GM12878 (cell line): ENCODE measurements at regions not wholly inside any gene's neighbourhood (a gene's known extent, or its start where the extent isn't known, plus 50 kb on each side); places are given as distances from the start of the nearest gene placed in this dataset.
"Not testable (repeated sequence)": the region's sequence is repeated elsewhere in the genome, so short reads cannot be mapped to it uniquely, and the experiment has no call there.

Experiments used
- ATAC-seq: fragments of 200-7000 bp; cut with Tn5 transposase; 3 replicates; pipeline ENCODE4 v1.9.1; 2020; ENCODE audit warnings: mild to moderate bottlenecking, moderate library complexity
- BruUV-seq: library from RNA; stranded (reverse); fragments of 400-500 nt; replicated peaks from 2 replicates; lab custom pipeline; 2021; lab: Mats Ljungman, UMichigan
- CTCF ChIA-PET: fragments of 300-600 bp; sonication (Branson Sonifier 250); formaldehyde crosslinking; extraction: SDS; loops from one replicate; lab custom pipeline; 2021; ENCODE audit warnings: inconsistent platforms; lab: Yijun Ruan, JAX
- POLR2A ChIA-PET: fragments of 350-600 bp; formaldehyde crosslinking; extraction: SDS; loops from one replicate; lab custom pipeline; 2021; ENCODE audit warnings: inconsistent platforms; lab: Charles Lee
- RAD21 ChIA-PET: fragments of 300-600 bp; sonication (Branson Sonifier 250); formaldehyde crosslinking; loops from one replicate; lab custom pipeline; 2023; ENCODE audit warnings: antibody characterized with exemption; ENCODE audit not compliant: unreplicated experiment; lab: Charles Lee
- SMC1A ChIA-PET: fragments of 300-600 bp; sonication (Branson Sonifier 250); formaldehyde crosslinking; loops from one replicate; lab custom pipeline; 2023; ENCODE audit not compliant: unreplicated experiment, uncharacterized antibody; lab: Charles Lee
- DNase-seq: peaks from one replicate; pipeline ENCODE4 v3.0.0-alpha.2; 2011; ENCODE audit warnings: low read depth, low spot score
- FAIRE-seq: peaks from 3 replicates; lab custom pipeline; 2011; peaks lifted over from hg19 to GRCh38; lab: Jason Lieb, UNC
- H2AFZ ChIP-seq: 2 replicates; pipeline ENCODE4 v1.6.0; 2011; ENCODE audit warnings: low read depth, low read length, control low read depth; ENCODE audit not compliant: control insufficient read depth
- H3K27ac ChIP-seq: 2 replicates; pipeline ENCODE4 v1.5.1; 2011; ENCODE audit warnings: control low read depth; ENCODE audit not compliant: control insufficient read depth, insufficient read depth
- H3K27me3 ChIP-seq, 2 experiments: replicated peaks in 1 of 2; 2 replicates each; pipeline versions ENCODE4 v1.6.0 to v1.6.1; 2011; ENCODE audit warnings: low read length in 1 of 2; ENCODE audit not compliant: control insufficient read depth in 2 of 2, insufficient read depth in 2 of 2
- H3K36me3 ChIP-seq, 2 experiments: 2 replicates each; pipeline ENCODE4 v1.5.1; 2011; ENCODE audit warnings: low read length in 1 of 2; ENCODE audit not compliant: control insufficient read depth in 2 of 2, insufficient read depth in 2 of 2
- H3K4me1 ChIP-seq: 2 replicates; pipeline ENCODE4 v1.6.1; 2011; ENCODE audit warnings: mild to moderate bottlenecking, low read length, moderate library complexity, mixed read lengths; ENCODE audit not compliant: control insufficient read depth, insufficient read depth
- H3K4me2 ChIP-seq: 2 replicates; pipeline ENCODE4 v1.6.0; 2011; ENCODE audit warnings: control low read depth; ENCODE audit not compliant: control insufficient read depth, insufficient read depth
- H3K4me3 ChIP-seq: fragments of 200-600 bp; sonication (generic); 2 replicates; pipeline ENCODE4 v1.5.1; 2016
- H3K79me2 ChIP-seq: 2 replicates; pipeline ENCODE4 v1.6.0; 2011; ENCODE audit warnings: low read length; ENCODE audit not compliant: control insufficient read depth, insufficient read depth
- H3K9ac ChIP-seq: 2 replicates; pipeline ENCODE4 v1.8.0; 2011; ENCODE audit warnings: low read length, control low read depth, mixed read lengths; ENCODE audit not compliant: control insufficient read depth, insufficient read depth
- H3K9me3 ChIP-seq: replicated peaks from 3 replicates; pipeline ENCODE4 v1.5.1; 2011; ENCODE audit warnings: mild to moderate bottlenecking, low read length; ENCODE audit not compliant: control insufficient read depth, insufficient read depth
- H4K20me1 ChIP-seq: 2 replicates; pipeline ENCODE4 v1.6.0; 2011; ENCODE audit not compliant: control insufficient read depth, insufficient read depth
- BMI1 ChIP-seq: fragments of 450-650 bp; IDR thresholded peaks from 2 replicates; pipeline ENCODE4 v1.6.1; 2016; ENCODE audit warnings: mild to moderate bottlenecking, moderate library complexity, borderline replicate concordance
- CREB1 ChIP-seq: IDR thresholded peaks from 2 replicates; pipeline ENCODE4 v1.6.1; 2012; ENCODE audit warnings: low read depth, mild to moderate bottlenecking, inconsistent platforms
- EZH2 ChIP-seq: IDR thresholded peaks from 2 replicates; pipeline ENCODE4 v1.6.1; 2012; ENCODE audit warnings: low read depth, mild to moderate bottlenecking, control low read depth, inconsistent platforms, low read length, borderline replicate concordance; ENCODE audit not compliant: control insufficient read depth
- FOXM1 ChIP-seq: IDR thresholded peaks from 2 replicates; pipeline ENCODE4 v1.6.1; 2012; ENCODE audit warnings: low read depth, mild to moderate bottlenecking, inconsistent platforms, low read length, moderate library complexity
- HDAC6 ChIP-seq: fragments of 200-600 bp; sonication (generic); IDR thresholded peaks from one replicate; pipeline ENCODE4 v1.8.0; 2017; ENCODE audit warnings: antibody characterized with exemption; ENCODE audit not compliant: unreplicated experiment
- MEF2A ChIP-seq: IDR thresholded peaks from 2 replicates; pipeline ENCODE4 v1.6.1; 2011; ENCODE audit warnings: low read depth, mild to moderate bottlenecking, low read length, moderate library complexity; ENCODE audit not compliant: insufficient read depth
- RAD51 ChIP-seq: fragments of 450-650 bp; IDR thresholded peaks from 2 replicates; pipeline ENCODE4 v1.6.1; 2016; ENCODE audit warnings: moderate library complexity, mild to moderate bottlenecking, inconsistent platforms
- SP1 ChIP-seq: IDR thresholded peaks from one replicate; pipeline ENCODE4 v1.6.1; 2011; ENCODE audit warnings: low read depth, low read length
- TCF3 ChIP-seq: IDR thresholded peaks from 2 replicates; pipeline ENCODE4 v1.6.1; 2012; ENCODE audit warnings: low read depth, mild to moderate bottlenecking, low read length, borderline replicate concordance; ENCODE audit not compliant: insufficient read depth
- YBX1 ChIP-seq: fragments of 450-650 bp; IDR thresholded peaks from 2 replicates; pipeline ENCODE4 v1.6.1; 2016; ENCODE audit warnings: antibody characterized with exemption
- ZNF217 ChIP-seq: fragments of 450-650 bp; IDR thresholded peaks from 2 replicates; pipeline ENCODE4 v1.6.1; 2017; ENCODE audit warnings: antibody characterized with exemption, mild to moderate bottlenecking
- ZNF24 ChIP-seq: fragments of 450-650 bp; IDR thresholded peaks from 2 replicates; pipeline ENCODE4 v1.6.1; 2017; ENCODE audit warnings: antibody characterized with exemption, mild to moderate bottlenecking
- WGBS: methylation state at CpG from one replicate; pipeline ENCODE4 v1.1.6; 2016; ENCODE audit warnings: low lambda C conversion rate; ENCODE audit not compliant: insufficient replicate concordance, insufficient coverage; ENCODE audit errors: missing lambda C conversion rate; 5-methylcytosine and 5-hydroxymethylcytosine counted together
- in situ Hi-C: fragments of 300-500 bp; cut with MboI; formaldehyde crosslinking; loops from 9 replicates; pipeline ENCODE4 v1.14.3; 2018; ENCODE audit warnings: mixed read lengths
- intact Hi-C: fragments of 100-400 bp; cut with micrococcal nuclease; formaldehyde crosslinking; loops from one replicate; pipeline ENCODE4 v1.14.2; 2022; ENCODE audit not compliant: unreplicated experiment
- TF ChIP-seq, protein P1 (sequence below), 3 experiments: IDR thresholded peaks in 2 of 3; conservative IDR thresholded peaks in 1 of 3; 2 replicates each; pipeline ENCODE4 v1.5.1; 2011; ENCODE audit warnings: low read depth in 3 of 3, low read length in 3 of 3, mild to moderate bottlenecking in 3 of 3, control low read depth in 2 of 3, moderate library complexity in 2 of 3, inconsistent platforms in 1 of 3, mixed read lengths in 1 of 3; ENCODE audit not compliant: control insufficient read depth in 2 of 3, insufficient read depth in 1 of 3; ENCODE audit errors: extremely low read depth in 1 of 3
- TF ChIP-seq, protein P2 (sequence below): fragments of 450-650 bp; formaldehyde crosslinking; IDR thresholded peaks from 2 replicates; pipeline ENCODE4 v1.5.0; 2022; ENCODE audit warnings: mild to moderate bottlenecking, missing genetic modification characterization

DNA sequence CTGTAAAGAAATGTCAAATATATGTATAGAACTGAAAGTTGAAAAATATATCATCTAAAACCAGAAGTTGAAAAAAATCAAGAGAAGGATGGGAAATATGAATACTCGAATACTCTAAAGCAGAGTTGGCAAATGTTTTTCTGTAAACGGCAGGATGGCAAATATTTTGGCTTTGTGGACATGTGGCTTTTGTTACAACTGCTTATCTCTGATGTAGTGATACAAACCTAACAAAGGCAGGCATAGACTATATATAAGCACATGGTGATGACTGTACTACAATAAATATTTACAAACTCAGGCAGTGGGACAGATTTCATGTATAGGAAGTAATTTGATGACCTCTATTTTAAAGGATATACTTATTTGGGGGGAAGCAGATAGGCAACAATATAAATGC is 224.6 kb upstream of the LRRTM4 start:
- H3K36me3 ChIP-seq = no peaks in the 10 kb centered on the region
- ATAC-seq (no peak), FAIRE-seq (no peak), DNase-seq (no peak)
- no peak overlapping the region for H2AFZ ChIP-seq
- no peak overlapping the region for H3K9ac ChIP-seq
- H3K79me2 ChIP-seq = no peaks in the 10 kb centered on the region
- no peaks in the 10 kb centered on the region for H3K27me3 ChIP-seq
- CTCF ChIA-PET = no interaction called here
- intact Hi-C loops = no loop called here
- H3K4me1 ChIP-seq = no peaks in the 10 kb centered on the region
- no peak overlapping the region for H3K4me3 ChIP-seq
- no TSS peak for BruUV-seq
- WGBS = 45% methylated on average over 2 of the region's 2 CpGs
- no peaks in the 10 kb centered on the region for H3K9me3 ChIP-seq
- no peaks in the 10 kb centered on the region for H4K20me1 ChIP-seq
- POLR2A ChIA-PET = no interaction called here
- in situ Hi-C loops = no loop called here
- RAD21 ChIA-PET = no interaction called here
- TF ChIP-seq EZH2 (no peak), SP1 (no peak), ZNF217 (no peak), MEF2A (no peak), CREB1 (no peak), HDAC6 (no peak), TCF3 (no peak), YBX1 (no peak), FOXM1 (no peak), RAD51 (no peak), ZNF24 (no peak), BMI1 (no peak)
- TF ChIP-seq, protein P1, sequence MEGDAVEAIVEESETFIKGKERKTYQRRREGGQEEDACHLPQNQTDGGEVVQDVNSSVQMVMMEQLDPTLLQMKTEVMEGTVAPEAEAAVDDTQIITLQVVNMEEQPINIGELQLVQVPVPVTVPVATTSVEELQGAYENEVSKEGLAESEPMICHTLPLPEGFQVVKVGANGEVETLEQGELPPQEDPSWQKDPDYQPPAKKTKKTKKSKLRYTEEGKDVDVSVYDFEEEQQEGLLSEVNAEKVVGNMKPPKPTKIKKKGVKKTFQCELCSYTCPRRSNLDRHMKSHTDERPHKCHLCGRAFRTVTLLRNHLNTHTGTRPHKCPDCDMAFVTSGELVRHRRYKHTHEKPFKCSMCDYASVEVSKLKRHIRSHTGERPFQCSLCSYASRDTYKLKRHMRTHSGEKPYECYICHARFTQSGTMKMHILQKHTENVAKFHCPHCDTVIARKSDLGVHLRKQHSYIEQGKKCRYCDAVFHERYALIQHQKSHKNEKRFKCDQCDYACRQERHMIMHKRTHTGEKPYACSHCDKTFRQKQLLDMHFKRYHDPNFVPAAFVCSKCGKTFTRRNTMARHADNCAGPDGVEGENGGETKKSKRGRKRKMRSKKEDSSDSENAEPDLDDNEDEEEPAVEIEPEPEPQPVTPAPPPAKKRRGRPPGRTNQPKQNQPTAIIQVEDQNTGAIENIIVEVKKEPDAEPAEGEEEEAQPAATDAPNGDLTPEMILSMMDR (IDR thresholded peaks at IDR 0.05 in 2 of 3, conservative IDR thresholded peaks at IDR 0.05 in 1 of 3; ENCODE audit: control insufficient read depth in 2 of 3, extremely low read depth in 1 of 3, insufficient read depth in 1 of 3, low read depth in 3 of 3, low read length in 3 of 3) = no peak
- TF ChIP-seq, protein P2, sequence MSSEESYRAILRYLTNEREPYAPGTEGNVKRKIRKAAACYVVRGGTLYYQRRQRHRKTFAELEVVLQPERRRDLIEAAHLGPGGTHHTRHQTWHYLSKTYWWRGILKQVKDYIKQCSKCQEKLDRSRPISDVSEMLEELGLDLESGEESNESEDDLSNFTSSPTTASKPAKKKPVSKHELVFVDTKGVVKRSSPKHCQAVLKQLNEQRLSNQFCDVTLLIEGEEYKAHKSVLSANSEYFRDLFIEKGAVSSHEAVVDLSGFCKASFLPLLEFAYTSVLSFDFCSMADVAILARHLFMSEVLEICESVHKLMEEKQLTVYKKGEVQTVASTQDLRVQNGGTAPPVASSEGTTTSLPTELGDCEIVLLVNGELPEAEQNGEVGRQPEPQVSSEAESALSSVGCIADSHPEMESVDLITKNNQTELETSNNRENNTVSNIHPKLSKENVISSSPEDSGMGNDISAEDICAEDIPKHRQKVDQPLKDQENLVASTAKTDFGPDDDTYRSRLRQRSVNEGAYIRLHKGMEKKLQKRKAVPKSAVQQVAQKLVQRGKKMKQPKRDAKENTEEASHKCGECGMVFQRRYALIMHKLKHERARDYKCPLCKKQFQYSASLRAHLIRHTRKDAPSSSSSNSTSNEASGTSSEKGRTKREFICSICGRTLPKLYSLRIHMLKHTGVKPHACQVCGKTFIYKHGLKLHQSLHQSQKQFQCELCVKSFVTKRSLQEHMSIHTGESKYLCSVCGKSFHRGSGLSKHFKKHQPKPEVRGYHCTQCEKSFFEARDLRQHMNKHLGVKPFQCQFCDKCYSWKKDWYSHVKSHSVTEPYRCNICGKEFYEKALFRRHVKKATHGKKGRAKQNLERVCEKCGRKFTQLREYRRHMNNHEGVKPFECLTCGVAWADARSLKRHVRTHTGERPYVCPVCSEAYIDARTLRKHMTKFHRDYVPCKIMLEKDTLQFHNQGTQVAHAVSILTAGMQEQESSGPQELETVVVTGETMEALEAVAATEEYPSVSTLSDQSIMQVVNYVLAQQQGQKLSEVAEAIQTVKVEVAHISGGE = no peak
- SMC1A ChIA-PET = no interaction called here
- no peak overlapping the region for H3K27ac ChIP-seq
- no peak overlapping the region for H3K4me2 ChIP-seq

DNA sequence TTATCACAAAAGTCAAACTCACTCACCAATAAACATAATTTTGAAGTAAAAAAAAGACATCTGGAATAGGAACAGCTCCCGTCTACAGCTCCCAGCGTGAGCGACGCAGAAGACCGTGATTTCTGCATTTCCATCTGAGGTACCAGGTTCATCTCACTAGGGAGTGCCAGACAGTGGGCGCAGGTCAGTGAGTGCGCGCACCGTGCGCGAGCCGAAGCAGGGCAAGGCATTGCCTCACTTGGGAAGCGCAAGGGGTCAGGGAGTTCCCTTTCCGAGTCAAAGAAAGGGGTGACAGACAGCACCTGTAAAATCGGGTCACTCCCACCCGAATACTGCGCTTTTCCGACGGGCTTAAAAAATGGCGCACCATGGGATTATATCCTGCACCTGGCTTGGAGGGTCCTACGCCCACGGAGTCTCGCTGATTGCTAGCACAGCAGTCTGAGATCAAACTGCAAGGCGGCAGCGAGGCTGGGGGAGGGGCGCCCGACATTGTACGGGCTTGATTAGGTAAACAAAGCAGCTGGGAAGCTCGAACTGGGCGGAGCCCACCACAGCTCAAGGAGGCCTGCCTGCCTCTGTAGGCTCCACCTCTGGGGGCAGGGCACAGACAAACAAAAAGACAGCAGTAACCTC is 231.7 kb upstream of the LRRTM4 start:
- 59% methylated on average over 24 of the region's 30 CpGs for WGBS
- H3K36me3 ChIP-seq, H3K4me3 ChIP-seq, H3K79me2 ChIP-seq, CTCF ChIA-PET, in situ Hi-C loops, BruUV-seq, ATAC-seq, H3K4me1 ChIP-seq, SMC1A ChIA-PET, DNase-seq, FAIRE-seq, H3K9ac ChIP-seq, H2AFZ ChIP-seq, H3K9me3 ChIP-seq, H3K27me3 ChIP-seq, RAD21 ChIA-PET, H3K27ac ChIP-seq, POLR2A ChIA-PET, H3K4me2 ChIP-seq, intact Hi-C loops, H4K20me1 ChIP-seq: not testable (repeated sequence)
